WERI-Rb-1 (cell line): ENCODE measurements at regions not wholly inside any gene's neighbourhood (a gene's known extent, or its start where the extent isn't known, plus 50 kb on each side); places are given as distances from the start of the nearest gene placed in this dataset.

Source experiments
- DNase-seq: peaks from one replicate; pipeline ENCODE4 v3.0.0-alpha.2; 2020
- H3K27ac ChIP-seq: fragments of 250-450 bp; sonication (Bioruptor Pico); 2 replicates; pipeline ENCODE4 v1.5.1; 2020; ENCODE audit warnings: mild to moderate bottlenecking, moderate library complexity
- H3K27me3 ChIP-seq: fragments of 250-450 bp; sonication (Bioruptor Pico); 2 replicates; pipeline ENCODE4 v1.5.1; 2021; ENCODE audit warnings: mild to moderate bottlenecking, low read depth, moderate library complexity; ENCODE audit not compliant: insufficient read depth, severe bottlenecking
- H3K36me3 ChIP-seq: fragments of 250-450 bp; sonication (Bioruptor Pico); 2 replicates; pipeline ENCODE4 v1.5.1; 2020; ENCODE audit warnings: mild to moderate bottlenecking, moderate library complexity
- H3K4me3 ChIP-seq: 2 replicates; pipeline ENCODE4 v1.5.1; 2011; ENCODE audit warnings: low read depth, mild to moderate bottlenecking, control low read depth, low read length
- H3K9me3 ChIP-seq: fragments of 250-450 bp; sonication (Bioruptor Pico); 2 replicates; pipeline ENCODE4 v1.5.1; 2021; ENCODE audit warnings: mild to moderate bottlenecking, moderate library complexity; ENCODE audit not compliant: severe bottlenecking
- CTCF ChIP-seq: IDR thresholded peaks from 2 replicates; pipeline ENCODE4 v1.5.1; 2011; ENCODE audit warnings: low read depth, mild to moderate bottlenecking, control low read depth, inconsistent platforms, low read length

GRCh38 chr4:138455097-138455496, 212.9 kb upstream of the SLC7A11 start:
- Histone ChIP-seq H3K9me3 (no peaks in the 10 kb centered on the region), H3K36me3 (no peaks in the 10 kb centered on the region), H3K27ac (no peak overlapping the region), H3K27me3 (no peaks in the 10 kb centered on the region), H3K4me3 (no peak overlapping the region)
- TF ChIP-seq CTCF: no peak
- no peak for DNase-seq

- Histone ChIP-seq H3K27ac (no peak overlapping the region), H3K9me3 (no peaks in the 10 kb centered on the region), H3K27me3 (no peaks in the 10 kb centered on the region), H3K4me3 (no peak overlapping the region), H3K36me3 (no peaks in the 10 kb centered on the region)
- DNase-seq: no peak
- TF ChIP-seq CTCF: no peak
These were observed 210.7 kb upstream of the SLC7A11 start for GRCh38 chr4:138452826-138453225.

GRCh38 chr4:138451276-138451663, 209.1 kb upstream of the SLC7A11 start:
- Histone ChIP-seq H3K9me3 (no peaks in the 10 kb centered on the region), H3K4me3 (no peak overlapping the region), H3K27ac (no peak overlapping the region), H3K36me3 (no peaks in the 10 kb centered on the region), H3K27me3 (no peaks in the 10 kb centered on the region)
- DNase-seq: no peak
- no peak for TF ChIP-seq CTCF

- Histone ChIP-seq H3K27ac (no peak overlapping the region), H3K36me3 (no peaks in the 10 kb centered on the region), H3K4me3 (no peak overlapping the region), H3K9me3 (no peaks in the 10 kb centered on the region), H3K27me3 (no peaks in the 10 kb centered on the region)
- no peak for DNase-seq
- no peak for TF ChIP-seq CTCF
These were observed 208.6 kb upstream of the SLC7A11 start for GRCh38 chr4:138450546-138451275.

- H3K36me3 ChIP-seq: no peaks in the 10 kb centered on the region
- no peaks in the 10 kb centered on the region for H3K9me3 ChIP-seq
- no peak for TF ChIP-seq CTCF
- DNase-seq: no peak
- H3K27ac ChIP-seq: no peak overlapping the region
- no peaks in the 10 kb centered on the region for H3K27me3 ChIP-seq
- no peak overlapping the region for H3K4me3 ChIP-seq
These were observed 207.8 kb upstream of the SLC7A11 start for GRCh38 chr4:138449938-138450337.

GRCh38 chr4:138448169-138448568, 206.0 kb upstream of the SLC7A11 start:
- Histone ChIP-seq H3K27me3 (no peaks in the 10 kb centered on the region), H3K27ac (no peak overlapping the region), H3K36me3 (no peaks in the 10 kb centered on the region), H3K9me3 (no peaks in the 10 kb centered on the region), H3K4me3 (no peak overlapping the region)
- no peak for TF ChIP-seq CTCF
- no peak for DNase-seq
